GM21423 (cell line): ENCODE measurements at regions not wholly inside any gene's neighbourhood (a gene's known extent, or its start where the extent isn't known, plus 50 kb on each side); places are given as distances from the start of the nearest gene placed in this dataset.

Source experiments
- ATAC-seq: cut with Tn5 transposase; IDR thresholded peaks from one replicate; pipeline ENCODE4 v1.9.1; 2021; ENCODE audit warnings: mild to moderate bottlenecking, moderate library complexity; ENCODE audit not compliant: unreplicated experiment

GRCh38 chr11:11141065-11141464 is 212.0 kb downstream of the CSNK2A3 start:
- no peak for ATAC-seq

DNA sequence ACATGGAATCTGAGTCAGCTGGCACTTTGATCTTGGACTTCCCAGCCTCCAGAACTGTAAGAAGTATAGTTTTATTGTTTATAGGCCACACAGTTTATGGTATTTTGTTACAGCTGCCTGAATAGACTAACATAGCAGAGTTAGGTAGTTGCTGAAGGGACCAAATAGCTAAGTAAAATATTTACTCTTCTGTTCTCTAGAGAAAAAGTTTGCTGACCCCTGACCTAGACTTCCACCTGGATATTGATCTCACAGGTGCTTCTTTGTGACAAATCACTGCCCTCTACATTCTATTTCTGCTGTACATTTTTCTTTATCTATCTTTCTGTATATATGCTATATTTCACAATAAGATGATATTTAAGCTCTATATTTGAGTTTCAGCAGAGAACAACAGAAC is 212.5 kb downstream of the CSNK2A3 start:
- no peak for ATAC-seq

GRCh38 chr11:11137339-11137738 is 215.7 kb downstream of the CSNK2A3 start:
- no peak for ATAC-seq

GRCh38 chr11:11135820-11136476 is 217.1 kb downstream of the CSNK2A3 start:
- ATAC-seq, result no peak

GRCh38 chr11:11129118-11129517 is 223.9 kb downstream of the CSNK2A3 start:
- ATAC-seq, result no peak

- ATAC-seq, result no peak
Observed at GRCh38 chr11:11125618-11126017, 227.4 kb downstream of the CSNK2A3 start.

GRCh38 chr11:11122749-11123148 is 230.3 kb downstream of the CSNK2A3 start:
- no peak for ATAC-seq

- no peak for ATAC-seq
Observed at GRCh38 chr11:11119917-11120316, 233.1 kb downstream of the CSNK2A3 start.

DNA sequence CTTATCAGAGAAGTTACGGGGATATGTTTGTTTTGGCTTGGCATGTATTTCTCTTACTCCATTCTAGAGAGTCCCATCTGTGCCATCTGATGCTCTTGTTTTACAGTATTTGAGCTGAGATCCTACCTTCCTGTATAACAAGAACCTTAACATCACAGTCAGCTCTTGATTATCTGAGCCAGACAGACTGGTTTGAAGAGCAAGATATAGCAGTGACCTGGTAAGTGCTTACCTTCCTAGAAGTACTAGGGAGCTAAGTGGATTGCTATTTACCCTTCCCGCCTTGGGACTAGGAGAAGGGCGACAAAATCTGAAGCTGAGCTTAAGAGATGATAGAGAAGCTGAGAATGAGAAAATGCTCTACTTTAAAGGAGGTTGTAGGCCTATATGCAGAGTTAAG is 235.3 kb downstream of the CSNK2A3 start:
- ATAC-seq, result no peak

DNA sequence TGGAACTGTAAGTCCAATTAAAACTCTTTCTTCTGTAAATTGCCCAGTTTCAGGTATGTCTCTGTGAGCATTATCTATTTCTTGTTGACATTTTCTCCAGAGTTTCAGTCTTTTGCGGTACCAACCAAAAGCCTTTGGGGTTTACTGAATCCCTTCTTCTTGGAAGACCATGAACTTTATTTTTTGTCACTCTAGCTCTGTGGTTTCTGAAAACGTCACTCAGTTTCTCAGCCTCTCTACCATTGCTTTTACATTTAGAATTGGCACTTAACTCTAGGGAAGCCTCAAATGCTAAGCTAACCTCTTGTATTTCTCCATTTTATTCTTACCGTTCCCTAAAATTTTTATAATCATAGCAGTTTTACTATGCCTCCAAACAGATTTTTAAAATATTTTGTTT is 237.6 kb downstream of the CSNK2A3 start:
- ATAC-seq, result no peak

- no peak for ATAC-seq
Observed at GRCh38 chr11:11113626-11114025, 239.4 kb downstream of the CSNK2A3 start.

- no peak for ATAC-seq
Observed at GRCh38 chr11:11108026-11108425, 245.0 kb downstream of the CSNK2A3 start.

- ATAC-seq, result no peak
Observed at GRCh38 chr11:11107076-11107723, 245.8 kb downstream of the CSNK2A3 start.

DNA sequence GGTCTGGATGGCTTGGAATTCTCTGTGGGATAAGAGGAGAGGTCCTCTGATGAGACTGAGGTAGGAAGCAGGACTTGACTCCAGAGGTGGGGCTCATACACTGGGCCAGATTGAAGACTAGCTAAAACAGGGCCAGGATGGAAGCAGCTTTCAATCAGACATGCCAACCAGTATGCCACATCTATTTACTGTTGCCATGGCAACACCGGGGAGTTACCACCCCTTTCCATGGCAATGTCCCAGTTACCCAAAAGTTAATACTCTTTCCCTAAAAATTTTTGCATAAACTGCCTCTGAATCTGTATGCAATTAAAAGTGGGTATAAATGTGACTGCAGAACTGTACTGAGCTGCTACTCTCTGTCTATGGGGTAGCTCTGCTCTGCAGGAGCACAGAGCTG is 247.5 kb upstream of the ZBED5 start:
- ATAC-seq, result no peak

DNA sequence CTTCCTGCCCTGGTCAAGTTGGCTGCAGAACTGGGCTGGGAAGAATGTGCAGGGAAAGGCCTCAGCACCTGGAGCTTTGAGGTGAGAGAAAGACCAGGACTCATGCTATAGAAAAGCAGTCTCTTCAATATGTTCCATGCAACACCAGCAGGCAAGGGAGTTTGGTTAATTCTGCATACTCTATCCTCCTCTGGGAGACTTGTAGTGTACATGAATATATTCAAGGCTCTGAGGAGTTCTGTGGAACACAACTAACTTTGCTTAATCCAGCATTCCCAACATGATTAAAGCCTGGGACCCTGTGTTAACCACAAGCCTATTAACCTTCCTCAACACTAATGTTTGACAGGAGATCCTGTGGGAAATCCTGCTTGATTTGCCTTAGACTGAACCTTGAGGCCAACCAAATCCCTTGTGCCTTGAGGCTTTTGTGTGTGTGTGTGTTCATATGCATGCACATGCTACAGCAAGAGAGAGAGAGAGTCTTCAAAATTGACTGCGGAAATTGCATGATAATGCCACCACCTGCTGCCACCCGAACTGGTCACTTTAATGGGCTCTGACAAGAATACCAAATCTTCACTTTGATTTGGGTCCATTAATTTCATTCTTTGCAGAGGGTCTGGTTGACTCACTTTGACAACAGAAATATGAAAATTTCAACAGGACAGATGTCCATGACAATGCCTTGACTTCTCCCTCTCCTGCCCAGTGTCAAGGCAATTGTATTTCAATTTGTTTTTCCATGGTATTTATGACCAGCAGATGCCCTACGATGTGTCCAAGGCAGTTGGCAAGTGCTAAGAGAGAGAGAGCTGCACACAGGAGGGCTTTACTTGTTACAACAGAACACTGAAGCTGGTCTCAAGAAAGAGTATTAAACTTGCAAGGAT is 238.2 kb upstream of the ZBED5 start:
- no peak for ATAC-seq

- ATAC-seq, result no peak
Observed at GRCh38 chr11:11090495-11090894, 232.6 kb upstream of the ZBED5 start.

- no peak for ATAC-seq
Observed at GRCh38 chr11:11089805-11090204, 232.0 kb upstream of the ZBED5 start.

- ATAC-seq, result no peak
Observed at GRCh38 chr11:11086979-11087378, 229.1 kb upstream of the ZBED5 start.

DNA sequence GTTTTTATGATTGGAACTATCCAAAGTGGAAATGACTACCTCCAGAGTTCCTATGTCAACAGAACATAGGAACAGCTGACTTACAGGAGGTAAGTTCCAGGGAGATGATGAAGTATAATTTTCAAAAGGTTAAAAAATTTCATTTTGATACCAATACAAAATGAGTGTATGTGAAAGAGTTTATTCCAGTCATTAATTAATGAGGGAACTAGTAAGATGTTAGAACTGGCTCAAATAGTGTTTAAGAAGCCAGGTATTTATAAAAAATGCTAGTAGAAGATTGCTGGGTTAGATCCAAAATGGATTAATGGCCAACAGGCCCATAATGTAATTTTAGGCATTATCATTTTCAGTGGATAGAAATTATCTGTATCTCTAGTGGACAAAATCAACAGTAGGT is 227.7 kb upstream of the ZBED5 start:
- ATAC-seq, result no peak

DNA sequence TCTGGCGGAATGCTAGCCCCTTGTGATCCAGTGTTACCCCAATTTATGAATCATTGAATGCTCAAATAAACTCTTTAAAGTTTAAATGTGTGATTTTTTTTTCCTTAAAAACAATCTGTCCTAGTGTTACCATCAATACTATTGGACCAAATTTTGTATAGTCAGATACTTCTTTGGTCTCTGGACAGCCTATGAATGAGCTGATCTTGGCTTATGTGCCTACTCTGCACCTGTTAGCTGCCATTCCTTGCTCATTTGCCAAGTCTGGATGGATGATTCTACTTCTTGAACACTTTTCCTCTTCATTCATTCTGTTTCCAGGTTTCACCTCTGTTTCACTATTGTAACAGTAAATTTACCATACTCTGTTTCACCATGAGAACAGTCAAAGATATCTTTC is 226.5 kb upstream of the ZBED5 start:
- ATAC-seq, result no peak

DNA sequence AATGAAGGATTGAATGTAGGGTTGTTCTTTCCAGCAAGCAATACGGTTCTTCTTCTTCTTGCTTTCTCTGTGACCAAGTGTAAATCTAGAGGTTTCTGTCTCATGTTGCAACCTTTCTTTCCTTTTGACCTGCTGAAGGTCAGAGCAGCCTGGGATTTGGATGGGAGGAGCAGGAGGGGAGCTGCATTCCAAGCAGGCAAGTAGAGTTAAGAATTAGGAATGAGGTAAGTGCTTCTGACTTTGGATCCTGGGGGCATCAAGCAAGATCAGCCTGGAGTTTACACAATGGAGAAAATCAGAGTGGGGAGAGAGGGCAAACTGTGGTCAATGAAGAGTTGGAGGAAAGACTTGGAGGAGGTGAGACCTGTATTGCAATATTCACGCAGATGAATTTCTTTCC is 225.6 kb upstream of the ZBED5 start:
- ATAC-seq, result no peak

- no peak for ATAC-seq
Observed at GRCh38 chr11:11082646-11083045, 224.8 kb upstream of the ZBED5 start.
